AG04449 (cell line): ENCODE measurements at regions not wholly inside any gene's neighbourhood (a gene's known extent, or its start where the extent isn't known, plus 50 kb on each side); places are given as distances from the start of the nearest gene placed in this dataset.
"Not testable (repeated sequence)": the region's sequence is repeated elsewhere in the genome, so short reads cannot be mapped to it uniquely, and the experiment has no call there.

Experiments used
- CTCF ChIA-PET: fragments of 350-600 bp; formaldehyde crosslinking; extraction: SDS; loops from one replicate; lab custom pipeline; 2021; ENCODE audit warnings: antibody characterized with exemption; lab: Yijun Ruan, JAX
- POLR2A ChIA-PET: fragments of 400-600, 350-600 bp; formaldehyde crosslinking; extraction: SDS; loops from one replicate; lab custom pipeline; 2020; ENCODE audit warnings: antibody characterized with exemption, inconsistent platforms; lab: Yijun Ruan, JAX
- DNase-seq: peaks from one replicate; pipeline ENCODE4 v3.0.0-alpha.2; 2010; ENCODE audit warnings: low read depth, low spot score
- H3K4me3 ChIP-seq: 2 replicates; pipeline ENCODE4 v1.5.1; 2011; ENCODE audit warnings: low read depth, mild to moderate bottlenecking, control low read depth, low read length
- CTCF ChIP-seq: IDR thresholded peaks from one replicate; pipeline ENCODE4 v1.5.1; 2011; ENCODE audit warnings: mild to moderate bottlenecking, moderate library complexity, low read length, control low read depth, inconsistent platforms; ENCODE audit not compliant: insufficient read depth; ENCODE audit errors: missing control alignments

DNA sequence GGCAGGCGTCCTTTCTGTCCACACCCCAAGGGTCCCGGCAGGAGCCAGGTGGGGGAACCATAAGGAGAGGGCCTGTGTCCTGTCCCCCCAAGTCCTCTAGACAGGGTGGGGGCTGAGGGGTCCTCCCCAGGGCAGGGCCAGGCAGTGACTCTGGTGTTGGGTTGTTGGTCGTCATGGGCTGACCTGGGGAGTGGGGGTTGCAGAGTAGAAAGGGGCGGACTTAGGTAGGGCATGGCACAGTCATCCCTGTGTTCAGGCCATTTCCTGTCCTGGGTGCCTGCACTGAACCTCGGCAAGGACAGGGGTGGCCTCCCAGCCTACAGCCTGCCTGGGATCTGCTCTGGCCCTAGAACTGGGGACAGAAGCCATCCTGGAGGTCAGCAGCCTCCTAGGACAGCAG is 356.2 kb downstream of the TMEM121 start:
- no peak for DNase-seq
- TF ChIP-seq CTCF = no peak
- ChIA-PET CTCF (no interaction called here), POLR2A (no interaction called here)
- no peak overlapping the region for H3K4me3 ChIP-seq

GRCh38 chr14:105883066-105884005 is 357.0 kb downstream of the TMEM121 start:
- no peak for DNase-seq
- CTCF ChIA-PET = no interaction called here
- no peak for TF ChIP-seq CTCF
- H3K4me3 ChIP-seq = no peak overlapping the region
- POLR2A ChIA-PET = no interaction called here

DNA sequence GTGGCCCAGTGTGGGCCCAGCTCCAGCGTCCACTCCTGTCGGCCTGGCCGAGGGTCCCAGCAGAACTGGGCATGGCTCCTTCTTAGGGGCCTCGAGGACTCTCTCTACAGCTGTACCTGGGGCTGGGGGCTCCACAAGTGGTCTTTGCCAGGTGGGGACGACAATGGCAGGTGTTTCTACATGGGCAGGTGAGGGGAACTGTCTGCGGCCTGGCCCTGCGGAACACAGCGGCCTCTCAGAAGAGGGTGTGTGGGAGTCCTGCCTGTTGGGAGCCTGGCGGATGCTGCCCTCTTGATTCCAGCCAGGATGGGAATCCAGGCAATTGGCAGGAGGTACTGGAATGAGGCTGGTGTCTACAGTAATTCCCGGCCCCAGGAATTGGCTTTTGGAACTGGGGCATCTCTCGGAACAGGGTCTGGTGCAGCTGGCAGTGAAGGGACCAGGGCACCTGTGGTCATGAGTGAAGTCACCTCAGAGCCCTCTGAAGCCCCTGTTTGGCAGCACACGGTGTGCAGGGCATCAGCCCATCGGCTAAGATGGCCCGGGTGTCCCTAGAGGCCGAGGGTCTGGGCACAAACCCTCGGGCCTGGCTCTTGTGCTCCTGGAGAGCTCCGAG is 357.9 kb downstream of the TMEM121 start:
- CTCF ChIA-PET, DNase-seq, POLR2A ChIA-PET, H3K4me3 ChIP-seq: not testable (repeated sequence)

DNA sequence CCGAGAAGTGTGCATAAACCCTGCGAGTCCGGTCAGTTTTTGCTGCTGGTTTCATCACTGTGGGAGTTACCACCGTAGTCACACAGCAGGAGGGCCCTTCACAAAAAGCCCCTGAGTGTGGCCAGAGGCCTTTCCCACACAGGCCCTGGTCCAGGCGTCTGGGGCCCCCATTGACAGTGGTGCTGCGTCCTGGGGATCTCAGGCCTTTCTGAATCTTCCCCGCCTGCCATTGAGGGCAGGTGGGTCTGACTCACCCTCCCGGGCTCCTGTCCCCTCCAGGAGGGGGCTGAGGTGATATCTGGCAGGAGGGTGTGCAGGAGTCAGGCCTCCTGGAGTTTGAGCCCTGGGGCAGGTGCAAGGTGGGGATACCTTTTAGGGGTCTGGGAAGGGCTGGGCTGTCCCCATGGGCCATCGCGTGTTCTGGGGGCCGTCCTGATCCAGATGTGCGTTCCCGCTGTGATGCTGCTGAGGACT is 358.5 kb downstream of the TMEM121 start:
- TF ChIP-seq CTCF = no peak
- POLR2A ChIA-PET = no interaction called here
- CTCF ChIA-PET = no interaction called here
- no peak for DNase-seq
- no peak overlapping the region for H3K4me3 ChIP-seq

- no peak for TF ChIP-seq CTCF
- no peak overlapping the region for H3K4me3 ChIP-seq
- ChIA-PET POLR2A (no interaction called here), CTCF (no interaction called here)
- no peak for DNase-seq
Measured at GRCh38 chr14:105885561-105886320, 359.4 kb downstream of the TMEM121 start.

DNA sequence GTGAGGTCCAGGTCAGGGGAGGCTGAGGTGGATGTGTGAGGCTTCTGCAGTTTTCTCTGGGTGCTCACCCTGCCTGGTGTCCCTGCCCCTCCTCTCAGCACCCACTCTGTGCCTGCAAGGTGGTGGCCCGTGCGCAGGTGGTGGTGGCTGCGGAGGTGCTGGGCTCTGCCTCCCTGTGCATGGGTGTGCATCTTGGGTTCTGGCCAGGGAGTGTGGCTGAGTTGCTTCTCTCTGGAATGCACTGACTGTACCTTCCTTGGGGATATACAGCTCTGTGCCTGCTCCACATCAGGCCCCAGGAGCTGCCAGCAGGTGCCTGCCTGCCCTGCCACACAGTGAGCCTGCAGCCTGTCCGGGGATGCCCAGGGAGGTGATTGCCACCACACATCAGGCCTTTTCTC is 360.4 kb downstream of the TMEM121 start:
- POLR2A ChIA-PET, DNase-seq, H3K4me3 ChIP-seq, CTCF ChIA-PET: not testable (repeated sequence)

- DNase-seq = no peak
- H3K4me3 ChIP-seq = no peak overlapping the region
- ChIA-PET POLR2A (no interaction called here), CTCF (no interaction called here)
- no peak for TF ChIP-seq CTCF
Measured at GRCh38 chr14:105887692-105888091, 361.3 kb downstream of the TMEM121 start.
